PC-9 (cell line): ENCODE measurements at regions not wholly inside any gene's neighbourhood (a gene's known extent, or its start where the extent isn't known, plus 50 kb on each side); places are given as distances from the start of the nearest gene placed in this dataset.

Experiments used
- CTCF ChIP-seq: fragments of 200-600 bp; sonication (generic); conservative IDR thresholded peaks from 2 replicates; pipeline ENCODE4 v1.6.1; 2017; ENCODE audit warnings: mixed run types, antibody characterized with exemption, mild to moderate bottlenecking, moderate library complexity
- EZH2 ChIP-seq: fragments of 200-600 bp; sonication (generic); IDR thresholded peaks from 2 replicates; pipeline ENCODE4 v1.8.0; 2017; ENCODE audit warnings: antibody characterized with exemption, low read depth

GRCh38 chr5:15234366-15234765 is 265.6 kb upstream of the FBXL7 start:
- TF ChIP-seq CTCF (no peak), EZH2 (no peak)
